HG03095 (cell line): ENCODE measurements at regions not wholly inside any gene's neighbourhood (a gene's known extent, or its start where the extent isn't known, plus 50 kb on each side); places are given as distances from the start of the nearest gene placed in this dataset.

Experiments
- ATAC-seq: cut with Tn5 transposase; IDR thresholded peaks from one replicate; pipeline ENCODE4 v1.9.1; 2021; ENCODE audit warnings: moderate library complexity; ENCODE audit not compliant: unreplicated experiment

DNA sequence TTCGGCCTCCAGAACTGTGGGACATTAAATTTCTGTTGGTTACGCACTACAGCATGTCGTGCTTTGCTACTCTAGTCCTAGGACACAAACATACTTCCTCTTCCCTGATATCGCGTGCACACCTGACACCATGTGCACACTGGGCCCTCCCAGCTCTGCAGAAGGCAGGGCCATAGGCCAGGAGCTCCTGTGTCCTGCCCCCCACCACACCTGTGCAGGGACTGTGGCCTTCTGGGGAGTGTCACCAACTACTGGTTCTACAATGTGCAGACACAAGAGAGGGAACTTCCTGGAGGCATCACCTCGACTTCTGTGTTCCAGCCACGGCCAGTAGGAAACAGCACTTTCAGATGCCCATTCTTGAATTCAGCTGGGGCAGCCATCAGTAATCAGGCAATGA, 646.4 kb upstream of the MGMT start:
- no peak for ATAC-seq

DNA sequence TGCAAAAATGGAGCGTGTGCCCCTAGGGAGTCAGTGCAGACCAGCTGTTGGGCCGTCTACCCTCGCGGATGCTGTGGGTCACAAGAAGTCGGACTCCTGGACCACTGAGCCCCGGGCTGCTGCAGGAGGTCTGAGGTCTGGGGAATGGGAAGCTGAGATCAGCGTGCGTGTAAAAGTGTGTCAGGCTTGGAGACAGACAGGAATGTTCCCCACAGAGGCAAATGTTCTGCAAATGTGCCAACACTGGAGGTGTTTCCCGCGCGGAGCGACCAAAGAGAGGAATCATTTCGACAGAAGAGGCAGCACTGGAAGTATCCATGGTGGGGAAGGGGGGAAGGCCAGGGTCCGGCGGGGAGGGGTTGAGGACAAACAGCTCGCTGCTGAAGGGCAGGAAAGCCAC, 643.8 kb upstream of the MGMT start:
- ATAC-seq, result no peak

- ATAC-seq, result no peak
Measured at GRCh38 chr10:128825626-128826025, 641.4 kb upstream of the MGMT start.

GRCh38 chr10:128833671-128834070, 633.4 kb upstream of the MGMT start:
- ATAC-seq, result no peak

GRCh38 chr10:128835361-128835760, 631.7 kb upstream of the MGMT start:
- ATAC-seq, result no peak

DNA sequence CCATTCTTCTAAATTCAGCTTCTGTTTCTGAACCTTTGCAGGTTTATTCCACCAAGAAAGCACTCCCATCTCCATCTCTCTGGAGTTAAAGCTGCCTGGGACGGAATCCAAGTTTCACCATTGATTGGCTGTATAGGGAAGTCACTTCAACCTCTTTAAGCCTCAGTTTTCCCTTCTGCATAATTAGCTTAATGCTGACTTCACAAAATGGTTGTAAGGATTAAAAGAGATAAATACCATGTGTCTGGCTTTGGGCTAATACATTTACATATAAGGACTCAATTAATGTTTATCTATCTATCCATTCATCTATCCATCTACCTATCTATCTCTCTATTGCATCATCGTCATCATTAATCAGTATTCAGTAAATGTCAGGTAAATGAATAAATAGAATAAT, 629.6 kb upstream of the MGMT start:
- ATAC-seq, result no peak

DNA sequence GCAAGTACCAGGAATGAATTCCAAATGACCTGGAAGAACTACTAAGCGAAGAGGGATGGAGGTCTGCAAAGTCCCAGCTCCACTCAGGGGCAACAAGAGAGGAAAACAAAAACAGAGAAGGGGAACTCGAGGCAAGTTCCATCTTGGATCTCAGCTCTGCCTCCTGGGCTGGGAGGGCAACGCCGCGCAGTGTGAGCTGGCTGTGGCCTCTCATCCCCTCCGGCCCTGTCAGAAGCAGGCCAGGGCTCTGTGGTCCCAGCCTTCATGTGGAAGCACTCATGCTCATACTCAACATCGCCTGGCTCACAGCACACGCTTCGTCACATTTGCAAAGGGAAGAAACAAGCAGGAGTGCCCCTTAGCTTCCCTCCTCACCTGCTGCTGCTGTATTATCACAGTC, 627.9 kb upstream of the MGMT start:
- no peak for ATAC-seq

- ATAC-seq, result no peak
Measured at GRCh38 chr10:128839701-128840100, 627.3 kb upstream of the MGMT start.

- no peak for ATAC-seq
Measured at GRCh38 chr10:128843972-128844371, 623.1 kb upstream of the MGMT start.

- no peak for ATAC-seq
Measured at GRCh38 chr10:128846927-128847326, 620.1 kb upstream of the MGMT start.

DNA sequence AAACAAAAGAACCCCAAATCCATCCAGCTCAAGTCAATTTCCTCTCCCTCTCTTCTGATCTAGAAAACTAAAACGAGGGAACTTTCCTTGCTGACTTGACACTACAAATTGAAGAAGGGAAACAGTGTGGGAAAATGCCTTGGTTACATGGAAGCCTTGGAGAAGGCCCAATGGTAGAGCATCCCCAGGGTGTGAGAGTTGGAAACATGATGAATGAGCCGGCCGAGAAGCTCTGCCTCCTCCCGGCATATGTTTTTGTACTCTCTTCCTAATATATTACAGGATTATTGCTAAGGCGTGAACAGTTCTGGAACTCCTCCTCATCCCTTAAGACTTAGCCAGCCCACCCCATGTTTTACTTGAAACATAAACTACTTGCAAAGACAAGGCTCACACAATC, 618.2 kb upstream of the MGMT start:
- no peak for ATAC-seq

- no peak for ATAC-seq
Measured at GRCh38 chr10:128850647-128851046, 616.4 kb upstream of the MGMT start.

DNA sequence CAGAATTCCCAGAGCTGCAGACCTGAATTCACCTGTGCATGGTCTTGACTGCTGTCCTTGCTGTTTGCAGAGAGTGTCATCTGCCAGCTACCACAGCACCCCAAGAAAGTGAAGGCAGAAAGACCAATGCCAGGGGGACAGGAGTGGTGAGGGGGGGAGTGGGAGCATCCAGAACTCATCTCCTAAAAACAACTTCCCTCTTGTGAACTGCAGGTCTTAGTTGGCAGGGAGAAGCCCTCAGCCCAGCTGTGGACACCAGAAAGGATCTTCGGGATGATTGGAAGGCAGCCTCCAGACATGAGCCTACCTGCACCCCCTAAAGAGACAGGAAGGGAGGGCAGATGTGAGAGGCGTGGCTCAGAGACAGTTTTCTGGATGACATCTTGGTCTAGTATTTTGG, 615.8 kb upstream of the MGMT start:
- ATAC-seq, result no peak

DNA sequence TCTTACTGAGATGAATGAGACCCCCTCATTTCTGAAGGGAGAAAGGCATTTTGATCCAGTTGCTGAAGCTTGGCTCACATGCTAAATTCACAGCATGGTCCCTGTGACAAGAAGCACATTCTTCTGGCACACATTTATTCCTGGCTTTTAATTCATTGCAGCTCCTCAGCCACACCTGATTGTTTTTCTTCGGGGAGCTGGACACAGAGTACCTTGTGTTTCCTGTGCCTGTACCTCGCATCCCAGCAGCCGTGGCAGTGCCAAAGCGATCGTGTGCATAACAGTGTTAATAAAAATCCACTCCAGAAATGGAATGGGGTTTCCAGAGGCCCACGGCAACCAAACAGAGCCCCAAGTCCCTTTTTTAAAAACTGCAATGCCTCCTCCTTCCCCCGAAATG, 615.3 kb upstream of the MGMT start:
- no peak for ATAC-seq

GRCh38 chr10:128852449-128852848, 614.6 kb upstream of the MGMT start:
- no peak for ATAC-seq

DNA sequence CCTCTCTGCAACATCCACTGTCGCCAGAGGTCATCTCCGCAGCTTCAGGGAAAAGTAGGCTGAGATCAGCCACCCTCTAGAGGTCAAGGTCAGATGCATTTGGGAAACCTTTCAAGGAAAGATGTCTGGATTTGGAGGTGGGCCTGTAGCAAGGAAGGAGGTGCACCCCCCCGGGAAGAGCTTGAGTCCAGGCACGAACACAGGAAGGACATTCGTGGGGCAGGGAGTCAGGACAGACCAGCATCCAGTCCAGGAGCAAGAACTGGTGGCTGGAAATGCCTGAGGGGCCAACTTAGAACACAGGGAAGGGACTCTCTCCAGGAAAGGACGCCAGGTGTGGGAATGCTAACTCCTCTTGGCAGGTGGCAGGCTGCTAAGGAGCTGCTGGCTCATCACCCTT, 614.1 kb upstream of the MGMT start:
- ATAC-seq, result no peak

- no peak for ATAC-seq
Measured at GRCh38 chr10:128853537-128853936, 613.5 kb upstream of the MGMT start.

GRCh38 chr10:128854204-128854603, 612.8 kb upstream of the MGMT start:
- ATAC-seq, result no peak

GRCh38 chr10:128854963-128855362, 612.1 kb upstream of the MGMT start:
- ATAC-seq, result no peak

DNA sequence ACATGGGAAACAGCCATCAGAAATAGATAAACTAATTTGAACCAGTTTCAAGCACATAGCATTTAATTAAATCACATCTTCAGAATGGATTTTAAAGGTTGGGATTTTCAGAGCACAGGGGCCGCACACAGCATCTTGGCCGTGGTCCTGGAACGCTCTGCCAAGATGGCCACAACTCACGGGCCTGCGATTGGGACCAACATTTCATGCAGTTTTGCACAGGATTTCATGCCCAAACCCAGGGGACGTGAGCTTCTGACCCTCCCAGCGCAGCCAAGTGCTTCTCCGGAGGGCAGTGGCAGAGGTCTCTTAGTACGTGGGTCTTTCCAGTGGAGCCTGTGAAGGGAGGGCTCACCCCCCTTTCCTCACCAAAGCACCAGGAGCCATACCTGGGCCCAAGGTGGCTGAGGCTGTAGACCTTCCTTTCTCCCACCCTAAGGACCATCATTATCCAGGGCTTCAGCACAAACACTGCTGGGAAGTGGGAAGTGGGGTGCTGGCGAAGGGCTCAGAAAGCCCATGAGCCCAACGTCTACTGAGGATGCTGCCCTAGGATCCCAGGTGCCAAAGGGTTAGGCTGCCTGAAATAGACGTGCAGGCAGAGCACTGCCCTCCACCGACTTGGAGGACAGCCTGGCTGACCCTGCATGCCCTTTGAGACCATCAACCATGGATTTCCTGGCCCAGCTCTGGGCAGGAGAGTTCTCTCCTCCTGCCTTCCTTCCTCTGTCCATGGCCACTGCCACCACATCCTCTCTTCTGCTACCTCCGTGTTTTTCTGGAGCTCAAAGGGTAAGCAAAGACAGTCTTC, 611.2 kb upstream of the MGMT start:
- no peak for ATAC-seq

GRCh38 chr10:128859738-128860386, 607.2 kb upstream of the MGMT start:
- no peak for ATAC-seq

DNA sequence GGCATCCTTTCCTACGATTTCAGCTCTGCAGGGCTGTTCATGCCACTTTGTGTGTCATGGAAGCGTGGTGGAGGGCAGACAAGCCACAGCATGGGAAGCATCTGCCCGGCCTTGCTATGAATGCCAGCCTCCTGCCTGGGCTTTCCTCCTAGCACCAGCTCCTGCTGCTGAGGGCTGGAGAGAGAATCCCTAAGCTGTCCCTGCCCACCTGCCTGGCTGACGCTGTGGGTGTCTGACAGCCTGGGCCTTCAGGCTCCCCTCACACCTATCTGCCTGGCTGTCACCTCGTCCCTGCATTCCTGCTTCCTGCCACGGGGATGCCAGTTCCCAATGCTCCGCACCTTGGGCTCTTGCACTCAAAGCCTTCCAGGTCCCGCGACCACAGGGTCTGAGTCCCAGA, 606.5 kb upstream of the MGMT start:
- no peak for ATAC-seq
